ENCODE measurements at regions not wholly inside any gene's neighbourhood (a gene's known extent, or its start where the extent isn't known, plus 50 kb on each side); places are given as distances from the start of the nearest gene placed in this dataset.

GRCh38 chr6:128601060-128601459, 80.7 kb upstream of the PTPRK start:
- TF ChIP-seq CTCF (IDR thresholded peaks at IDR 0.05), result no peak
- TF ChIP-seq POLR2A (IDR thresholded peaks at IDR 0.05), result no peak

Data from esophagus squamous epithelium (tissue), 4 donors.